Lower leg skin (tissue), 4 donors: ENCODE measurements at regions not wholly inside any gene's neighbourhood (a gene's known extent, or its start where the extent isn't known, plus 50 kb on each side); places are given as distances from the start of the nearest gene placed in this dataset.
"Not testable (repeated sequence)": the region's sequence is repeated elsewhere in the genome, so short reads cannot be mapped to it uniquely, and the experiment has no call there.

Source experiments
- DNase-seq, 2 donors: peaks; one replicate each; pipeline ENCODE4 v3.0.0-alpha.2; 2019; ENCODE audit warnings: low spot score in 2 of 2
- H3K4me3 ChIP-seq: fragments of 200-600 bp; sonication (generic); 2 replicates; pipeline ENCODE4 v1.5.1; 2017; ENCODE audit warnings: mild to moderate bottlenecking, low read depth; ENCODE audit not compliant: poor library complexity, severe bottlenecking
- CTCF ChIP-seq, 3 donors: fragments of 450-650 bp; IDR thresholded peaks; one replicate each; pipeline ENCODE4 v1.5.1; 2016; ENCODE audit warnings: antibody characterized with exemption in 3 of 3, mild to moderate bottlenecking in 3 of 3, moderate library complexity in 2 of 3
- POLR2A ChIP-seq, 2 donors: fragments of 450-650 bp; IDR thresholded peaks; one replicate each; pipeline ENCODE4 v1.6.1; 2016 to 2017; ENCODE audit warnings: antibody characterized with exemption in 2 of 2, mild to moderate bottlenecking in 1 of 2, moderate library complexity in 1 of 2
- WGBS, 2 donors: methylation state at CpG; one replicate each; pipeline ENCODE4 v1.1.5; 2018; 5-methylcytosine and 5-hydroxymethylcytosine counted together
- intact Hi-C: fragments of 100-400 bp; cut with DNase I; formaldehyde crosslinking; loops from one replicate; pipeline ENCODE4 v1.15.0; 2023; ENCODE audit warnings: low total_unique reads

GRCh38 chr14:52179141-52179790 is 88.2 kb upstream of the PTGDR start:
- no peak for DNase-seq
- intact Hi-C loops, result no loop called here
- H3K4me3 ChIP-seq, result no peak overlapping the region
- 68 to 71% methylated on average over 6 of the region's 6 CpGs for whole genome bisulfite sequencing, 2 donors
- no peak for TF ChIP-seq POLR2A (IDR thresholded peaks at IDR 0.05)
- TF ChIP-seq CTCF (IDR thresholded peaks at IDR 0.05), result no peak

- TF ChIP-seq CTCF (IDR thresholded peaks at IDR 0.05), result no peak
- TF ChIP-seq POLR2A (IDR thresholded peaks at IDR 0.05), result no peak
- H3K4me3 ChIP-seq, result no peak overlapping the region
- WGBS, 2 donors, result 65 to 74% methylated on average over 6 of the region's 6 CpGs
- no peak for DNase-seq
- intact Hi-C loops, result no loop called here
Observed at GRCh38 chr14:52175982-52176502, 91.5 kb upstream of the PTGDR start.

GRCh38 chr14:52171932-52172331 is 95.6 kb upstream of the PTGDR start:
- 83 to 95% methylated on average over 1 of the region's 1 CpG for WGBS, 2 donors
- intact Hi-C loops, H3K4me3 ChIP-seq, DNase-seq: not testable (repeated sequence)

GRCh38 chr14:52166822-52167221 is 98.0 kb upstream of the NID2 start:
- 96% methylated on average over 10 to 11 of the region's 11 CpGs for WGBS, 2 donors
- intact Hi-C loops, result no loop called here
- H3K4me3 ChIP-seq, result no peak overlapping the region
- no peak for DNase-seq
- TF ChIP-seq POLR2A (IDR thresholded peaks at IDR 0.05) (no peak), CTCF (IDR thresholded peaks at IDR 0.05) (no peak)

GRCh38 chr14:52155651-52156213 is 86.9 kb upstream of the NID2 start:
- WGBS, 2 donors, result 93 to 95% methylated on average over 24 of the region's 24 CpGs
- TF ChIP-seq CTCF (IDR thresholded peaks at IDR 0.05), result no peak
- no peak for TF ChIP-seq POLR2A (IDR thresholded peaks at IDR 0.05)
- no peak overlapping the region for H3K4me3 ChIP-seq
- intact Hi-C loops, result no loop called here
- no peak for DNase-seq

GRCh38 chr14:52154992-52155650 is 86.3 kb upstream of the NID2 start:
- DNase-seq, result no peak
- no peak overlapping the region for H3K4me3 ChIP-seq
- intact Hi-C loops, result no loop called here
- TF ChIP-seq CTCF (IDR thresholded peaks at IDR 0.05) (no peak), POLR2A (IDR thresholded peaks at IDR 0.05) (no peak)
- 87 to 88% methylated on average over 4 of the region's 4 CpGs for WGBS, 2 donors
